ENCODE measurements at regions not wholly inside any gene's neighbourhood (a gene's known extent, or its start where the extent isn't known, plus 50 kb on each side); places are given as distances from the start of the nearest gene placed in this dataset.

DNA sequence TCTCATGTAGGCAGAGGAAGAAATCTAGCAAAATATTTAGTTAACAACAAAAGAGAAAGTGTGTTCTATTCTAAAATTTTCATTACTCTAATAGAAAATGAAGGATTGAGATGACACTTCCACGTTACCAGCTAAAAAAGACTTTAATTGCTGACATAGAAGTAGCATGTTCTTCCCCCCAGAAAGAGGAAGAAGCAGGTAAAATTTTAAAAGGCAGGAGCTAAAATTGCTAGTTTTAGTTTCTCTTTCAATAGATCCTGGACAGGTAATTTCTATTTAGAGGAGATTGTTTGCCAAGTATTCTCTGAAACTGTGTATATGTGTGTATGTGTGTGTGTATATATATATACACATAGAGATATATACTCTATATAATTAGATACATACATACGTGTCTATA, 248.1 kb upstream of the FMN2 start:
- H3K27me3 ChIP-seq: no peaks in the 10 kb centered on the region
- no peak overlapping the region for H3K4me3 ChIP-seq
- no peak overlapping the region for H3K27ac ChIP-seq
- no peaks in the 10 kb centered on the region for H3K9me3 ChIP-seq
- intact Hi-C loops (cut with DNase I): no loop called here
- H3K36me3 ChIP-seq (replicated peaks in 1 of 2; ENCODE audit: insufficient read depth in 1 of 2, low read depth in 2 of 2): peaks cover 0 to 2% of the 10 kb centered on the region in 2 donors
- DNase-seq: no peak
- WGBS, 2 donors: 65 to 91% methylated on average over 2 of the region's 2 CpGs
- H3K4me1 ChIP-seq: no peaks in the 10 kb centered on the region
- TF ChIP-seq CTCF (IDR thresholded peaks at IDR 0.05) (no peak), POLR2A (IDR thresholded peaks at IDR 0.05) (no peak)
- ATAC-seq: no peak

GRCh38 chr1:239844833-239845232, 246.8 kb upstream of the FMN2 start:
- Histone ChIP-seq H3K9me3 (no peaks in the 10 kb centered on the region), H3K27ac (no peak overlapping the region), H3K36me3 (replicated peaks in 1 of 2; ENCODE audit: insufficient read depth in 1 of 2, low read depth in 2 of 2) (peaks cover 0 to 2% of the 10 kb centered on the region in 2 donors), H3K4me3 (no peak overlapping the region), H3K27me3 (no peaks in the 10 kb centered on the region), H3K4me1 (no peaks in the 10 kb centered on the region)
- ATAC-seq: no peak
- WGBS, 2 donors: 81 to 85% methylated on average over 1 of the region's 1 CpG
- no peak for TF ChIP-seq CTCF (IDR thresholded peaks at IDR 0.05)
- no peak for DNase-seq
- intact Hi-C loops (cut with DNase I): no loop called here

GRCh38 chr1:239854922-239855321, 236.8 kb upstream of the FMN2 start:
- Histone ChIP-seq H3K27ac (no peak overlapping the region), H3K4me1 (peaks cover 15% of the 10 kb centered on the region), H3K27me3 (no peaks in the 10 kb centered on the region), H3K4me3 (no peak overlapping the region), H3K36me3 (replicated peaks in 1 of 2; ENCODE audit: insufficient read depth in 1 of 2, low read depth in 2 of 2) (no peaks in the 10 kb centered on the region), H3K9me3 (no peaks in the 10 kb centered on the region)
- DNase-seq (no peak), ATAC-seq (no peak)
- WGBS, 2 donors: 74 to 88% methylated on average over 2 of the region's 2 CpGs
- intact Hi-C loops (cut with DNase I): no loop called here
- TF ChIP-seq POLR2A (IDR thresholded peaks at IDR 0.05) (no peak), CTCF (IDR thresholded peaks at IDR 0.05) (no peak)

DNA sequence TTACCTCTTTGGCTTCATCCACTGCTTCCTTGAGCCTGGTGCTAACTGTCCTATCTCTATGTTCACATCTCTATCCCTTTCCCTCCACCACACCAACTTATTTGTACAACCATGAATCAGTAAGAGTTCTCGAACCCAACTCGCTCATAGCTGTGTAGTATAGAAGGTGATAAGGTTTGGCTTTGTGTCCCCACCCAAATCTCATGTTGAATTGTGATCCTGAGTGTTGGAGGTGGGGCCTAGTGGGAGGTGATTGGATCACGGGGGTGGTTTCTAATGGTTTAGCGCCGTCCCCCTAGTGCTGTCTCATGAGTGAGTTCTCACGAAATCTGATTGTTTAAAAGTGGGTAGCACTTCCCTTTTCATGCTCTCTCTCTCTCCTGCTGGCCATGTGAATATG, 235.6 kb upstream of the FMN2 start:
- Histone ChIP-seq H3K9me3 (no peaks in the 10 kb centered on the region), H3K27me3 (no peaks in the 10 kb centered on the region), H3K4me1 (peaks cover 15% of the 10 kb centered on the region), H3K4me3 (no peak overlapping the region), H3K36me3 (replicated peaks in 1 of 2; ENCODE audit: insufficient read depth in 1 of 2, low read depth in 2 of 2) (no peaks in the 10 kb centered on the region), H3K27ac (no peak overlapping the region)
- intact Hi-C loops (cut with DNase I): no loop called here
- WGBS, 2 donors: 78 to 82% methylated on average over 6 of the region's 6 CpGs
- TF ChIP-seq POLR2A (IDR thresholded peaks at IDR 0.05) (no peak), CTCF (IDR thresholded peaks at IDR 0.05) (no peak)
- ATAC-seq: no peak
- no peak for DNase-seq

DNA sequence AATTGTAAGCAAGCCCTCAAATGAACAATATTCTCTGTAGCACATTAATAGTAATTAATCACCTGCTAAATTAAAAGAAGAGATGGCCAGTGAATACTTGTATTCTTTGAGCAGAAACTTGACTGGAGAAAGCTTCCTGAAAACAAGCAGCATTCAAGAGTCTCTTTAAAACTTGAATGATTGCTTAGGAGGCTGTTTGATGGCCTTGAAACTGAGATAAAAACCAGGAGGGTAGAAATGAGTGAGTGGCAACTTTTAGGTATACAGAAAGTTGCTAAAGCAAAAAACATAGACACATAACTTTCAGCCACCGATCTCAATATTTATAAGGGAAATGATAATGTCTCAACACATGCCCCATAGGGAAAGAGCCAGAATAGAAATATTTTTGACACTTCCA, 234.8 kb upstream of the FMN2 start:
- H3K36me3 ChIP-seq (replicated peaks in 1 of 2; ENCODE audit: insufficient read depth in 1 of 2, low read depth in 2 of 2): no peaks in the 10 kb centered on the region
- no peaks in the 10 kb centered on the region for H3K27me3 ChIP-seq
- no peaks in the 10 kb centered on the region for H3K9me3 ChIP-seq
- no peak for TF ChIP-seq CTCF (IDR thresholded peaks at IDR 0.05)
- TF ChIP-seq POLR2A (IDR thresholded peaks at IDR 0.05): no peak
- intact Hi-C loops (cut with DNase I): no loop called here
- 22 to 25% methylated on average over 1 of the region's 1 CpG for WGBS, 2 donors
- no peak for ATAC-seq
- H3K4me3 ChIP-seq: no peak overlapping the region
- no peak overlapping the region for H3K27ac ChIP-seq
- peaks cover 15% of the 10 kb centered on the region for H3K4me1 ChIP-seq
- no peak for DNase-seq
